Suprapubic skin (tissue), 3 donors: ENCODE measurements at regions not wholly inside any gene's neighbourhood (a gene's known extent, or its start where the extent isn't known, plus 50 kb on each side); places are given as distances from the start of the nearest gene placed in this dataset.

ENCODE experiments used
- CTCF ChIP-seq, 2 donors: fragments of 200-600 bp in 1 of 2; fragments of 450-650 bp in 1 of 2; sonication (generic) in 1 of 2; IDR thresholded peaks; one replicate each; pipeline ENCODE4 v1.5.1; 2016 to 2019; ENCODE audit warnings: antibody characterized with exemption in 2 of 2, mild to moderate bottlenecking in 1 of 2, moderate library complexity in 1 of 2
- POLR2A ChIP-seq, 2 donors: fragments of 450-650 bp; IDR thresholded peaks; one replicate each; pipeline ENCODE4 v1.6.1; 2017; ENCODE audit warnings: antibody characterized with exemption in 2 of 2, mild to moderate bottlenecking in 2 of 2, moderate library complexity in 2 of 2

- TF ChIP-seq POLR2A (IDR thresholded peaks at IDR 0.05), result no peak
- no peak for TF ChIP-seq CTCF (IDR thresholded peaks at IDR 0.05)
Observed at GRCh38 chr3:77919244-77919643, 879.3 kb downstream of the ROBO2 start.
